Brain microvascular endothelial cell (primary cell): ENCODE measurements at regions not wholly inside any gene's neighbourhood (a gene's known extent, or its start where the extent isn't known, plus 50 kb on each side); places are given as distances from the start of the nearest gene placed in this dataset.
"Not testable (repeated sequence)": the region's sequence is repeated elsewhere in the genome, so short reads cannot be mapped to it uniquely, and the experiment has no call there.

ENCODE experiments used
- DNase-seq: peaks from one replicate; pipeline ENCODE4 v3.0.0-alpha.2; 2020
- H3K27ac ChIP-seq: fragments of 250-450 bp; sonication (Bioruptor Pico); 2 replicates; pipeline ENCODE4 v1.5.1; 2020; ENCODE audit warnings: mild to moderate bottlenecking, moderate library complexity
- H3K27me3 ChIP-seq: fragments of 250-450 bp; sonication (Bioruptor Pico); replicated peaks from 2 replicates; pipeline ENCODE4 v1.5.1; 2020; ENCODE audit warnings: mild to moderate bottlenecking
- H3K36me3 ChIP-seq: fragments of 250-450 bp; sonication (Bioruptor Pico); replicated peaks from 2 replicates; pipeline ENCODE4 v1.5.1; 2020; ENCODE audit warnings: mild to moderate bottlenecking
- H3K4me3 ChIP-seq: 2 replicates; pipeline ENCODE4 v1.5.1; 2011; ENCODE audit warnings: low read depth, mild to moderate bottlenecking, control low read depth, low read length, moderate library complexity
- CTCF ChIP-seq: IDR thresholded peaks from 2 replicates; pipeline ENCODE4 v1.5.1; 2011; ENCODE audit warnings: low read depth, mild to moderate bottlenecking, moderate library complexity, low read length, control low read depth, inconsistent platforms; ENCODE audit errors: missing control alignments
- in situ Hi-C: cut with HindIII; loops from 2 replicates; pipeline ENCODE4 v1.10.0; 2017; ENCODE audit warnings: low sequenced_read_pairs, low pct_ligation_motif_present

GRCh38 chr3:164030194-164030593, 1048.1 kb downstream of the SI start:
- TF ChIP-seq CTCF: no peak
- DNase-seq: no peak
- in situ Hi-C loops: no loop called here
- H3K4me3 ChIP-seq: no peak overlapping the region
- H3K27me3 ChIP-seq: no peaks in the 10 kb centered on the region
- H3K36me3 ChIP-seq: no peaks in the 10 kb centered on the region
- no peak overlapping the region for H3K27ac ChIP-seq

GRCh38 chr3:164024786-164025185, 1053.5 kb downstream of the SI start:
- H3K27me3 ChIP-seq: no peaks in the 10 kb centered on the region
- no peaks in the 10 kb centered on the region for H3K36me3 ChIP-seq
- no peak overlapping the region for H3K4me3 ChIP-seq
- TF ChIP-seq CTCF: no peak
- in situ Hi-C loops: no loop called here
- H3K27ac ChIP-seq: no peak overlapping the region
- DNase-seq: no peak

GRCh38 chr3:164023480-164023879, 1054.8 kb downstream of the SI start:
- DNase-seq: no peak
- H3K27me3 ChIP-seq: no peaks in the 10 kb centered on the region
- in situ Hi-C loops: no loop called here
- no peak overlapping the region for H3K4me3 ChIP-seq
- TF ChIP-seq CTCF: no peak
- no peaks in the 10 kb centered on the region for H3K36me3 ChIP-seq
- H3K27ac ChIP-seq: no peak overlapping the region

- in situ Hi-C loops: no loop called here
- H3K27ac ChIP-seq: no peak overlapping the region
Observed at GRCh38 chr3:164018500-164018899, 1059.8 kb downstream of the SI start.

GRCh38 chr3:164007765-164008164, 1070.5 kb downstream of the SI start:
- Histone ChIP-seq H3K27ac (no peak overlapping the region), H3K4me3 (no peak overlapping the region), H3K27me3 (no peaks in the 10 kb centered on the region), H3K36me3 (no peaks in the 10 kb centered on the region)
- in situ Hi-C loops: no loop called here
- TF ChIP-seq CTCF: no peak
- DNase-seq: no peak

More at GRCh38 chr3:164018500-164018899, 1059.8 kb downstream of the SI start:
- TF ChIP-seq CTCF: no peak
- H3K36me3 ChIP-seq: no peaks in the 10 kb centered on the region
- no peak for DNase-seq
- no peaks in the 10 kb centered on the region for H3K27me3 ChIP-seq
- H3K4me3 ChIP-seq: no peak overlapping the region

- DNase-seq: no peak
- no peak overlapping the region for H3K27ac ChIP-seq
- TF ChIP-seq CTCF: no peak
- H3K27me3 ChIP-seq: no peaks in the 10 kb centered on the region
- in situ Hi-C loops: no loop called here
- H3K4me3 ChIP-seq: no peak overlapping the region
- H3K36me3 ChIP-seq: no peaks in the 10 kb centered on the region
Observed at GRCh38 chr3:164004205-164004604, 1074.1 kb downstream of the SI start.

- H3K27ac ChIP-seq, in situ Hi-C loops: not testable (repeated sequence)
Observed at GRCh38 chr3:164003016-164003415, 1075.3 kb downstream of the SI start.

More at GRCh38 chr3:164003016-164003415, 1075.3 kb downstream of the SI start:
- not testable (repeated sequence) for H3K27me3 ChIP-seq, H3K4me3 ChIP-seq, H3K36me3 ChIP-seq, DNase-seq
